Liver (tissue), 8 donors: ENCODE measurements at regions not wholly inside any gene's neighbourhood (a gene's known extent, or its start where the extent isn't known, plus 50 kb on each side); places are given as distances from the start of the nearest gene placed in this dataset.

Experiments used
- DNase-seq: peaks from one replicate; pipeline ENCODE4 v3.0.0-alpha.2; 2017; ENCODE audit warnings: low spot score
- H3K27ac ChIP-seq, 2 donors: one replicate each; pipeline ENCODE4 v1.7.0; 2013; ENCODE audit warnings: inconsistent platforms in 2 of 2, low read length in 2 of 2, control low read depth in 1 of 2, low read depth in 1 of 2, mild to moderate bottlenecking in 1 of 2
- H3K27me3 ChIP-seq, 4 donors: one replicate each; pipeline versions ENCODE4 v1.6.1 to v1.7.0; 2013; ENCODE audit warnings: low read length in 3 of 4, inconsistent platforms in 1 of 4, mild to moderate bottlenecking in 1 of 4, moderate library complexity in 1 of 4; ENCODE audit not compliant: control insufficient read depth in 4 of 4, insufficient read depth in 4 of 4
- H3K36me3 ChIP-seq, 4 donors: one replicate each; pipeline versions ENCODE4 v1.6.1 to v1.7.0; 2013; ENCODE audit warnings: low read length in 3 of 4, mild to moderate bottlenecking in 3 of 4, low read depth in 1 of 4, moderate library complexity in 1 of 4; ENCODE audit not compliant: control insufficient read depth in 4 of 4, insufficient read depth in 3 of 4
- H3K4me1 ChIP-seq, 4 donors: one replicate each; pipeline versions ENCODE4 v1.6.1 to v1.7.0; 2013; ENCODE audit warnings: low read length in 3 of 4, mild to moderate bottlenecking in 3 of 4, moderate library complexity in 1 of 4; ENCODE audit not compliant: control insufficient read depth in 4 of 4, insufficient read depth in 4 of 4
- H3K4me3 ChIP-seq, 3 donors: one replicate each; pipeline versions ENCODE4 v1.6.1 to v1.7.0; 2013; ENCODE audit warnings: low read length in 3 of 3, control low read depth in 1 of 3, low read depth in 1 of 3, mild to moderate bottlenecking in 1 of 3
- H3K9ac ChIP-seq, 2 donors: one replicate each; pipeline ENCODE4 v1.7.0; 2013; ENCODE audit warnings: low read length in 2 of 2, mild to moderate bottlenecking in 2 of 2, moderate library complexity in 2 of 2, control low read depth in 1 of 2, low read depth in 1 of 2
- H3K9me3 ChIP-seq, 4 donors: one replicate each; pipeline versions ENCODE4 v1.6.1 to v1.7.0; 2013; ENCODE audit warnings: low read length in 3 of 4; ENCODE audit not compliant: control insufficient read depth in 4 of 4
- CTCF ChIP-seq: fragments of 150-350 bp; IDR thresholded peaks from 2 replicates; pipeline ENCODE4 v1.5.1; 2017; ENCODE audit warnings: improper control_type of control experiment, low read depth, low read length; ENCODE audit not compliant: missing input control
- EGR1 ChIP-seq, 2 donors: IDR thresholded peaks; 2 replicates each; pipeline ENCODE4 v1.6.1; 2016 to 2018; ENCODE audit warnings: antibody characterized with exemption in 2 of 2, low read depth in 2 of 2
- FOXA1 ChIP-seq: IDR thresholded peaks from 2 replicates; pipeline ENCODE4 v1.6.1; 2016; ENCODE audit warnings: antibody characterized with exemption
- GABPA ChIP-seq, 2 donors: IDR thresholded peaks in 1 of 2; conservative IDR thresholded peaks in 1 of 2; 2 replicates each; pipeline ENCODE4 v1.6.1; 2016; ENCODE audit warnings: antibody characterized with exemption in 2 of 2, mild to moderate bottlenecking in 1 of 2, moderate library complexity in 1 of 2
- JUND ChIP-seq, 2 donors: IDR thresholded peaks; 2 replicates each; pipeline ENCODE4 v1.6.1; 2016; ENCODE audit warnings: antibody characterized with exemption in 2 of 2
- MAX ChIP-seq: IDR thresholded peaks from 2 replicates; pipeline ENCODE4 v1.6.1; 2016; ENCODE audit warnings: antibody characterized with exemption
- REST ChIP-seq: IDR thresholded peaks from 2 replicates; pipeline ENCODE4 v1.6.1; 2016; ENCODE audit warnings: antibody characterized with exemption, mild to moderate bottlenecking
- RXRA ChIP-seq, 2 donors: IDR thresholded peaks; 2 replicates each; pipeline ENCODE4 v1.6.1; 2017 to 2018; ENCODE audit warnings: antibody characterized with exemption in 2 of 2, mild to moderate bottlenecking in 1 of 2
- SP1 ChIP-seq: IDR thresholded peaks from 2 replicates; pipeline ENCODE4 v1.6.1; 2018; ENCODE audit warnings: antibody characterized with exemption, mild to moderate bottlenecking
- TAF1 ChIP-seq: conservative IDR thresholded peaks from 2 replicates; pipeline ENCODE4 v1.6.1; 2016; ENCODE audit warnings: antibody characterized with exemption, mild to moderate bottlenecking
- YY1 ChIP-seq: IDR thresholded peaks from 2 replicates; pipeline ENCODE4 v1.6.1; 2016; ENCODE audit warnings: antibody characterized with exemption, mild to moderate bottlenecking
- ZBTB33 ChIP-seq: IDR thresholded peaks from 2 replicates; pipeline ENCODE4 v1.6.1; 2016; ENCODE audit warnings: antibody characterized with exemption
- WGBS: extraction: QIAGEN DNeasy Blood & Tissue Kit; methylation state at CpG from one replicate; pipeline ENCODE4 v1.1.7; 2013; 5-methylcytosine and 5-hydroxymethylcytosine counted together
- donor health status: healthy.
- donor health status: healthy.
- donor health status: healthy.
- donor health status: healthy.
- donor health status: healthy.

- TF ChIP-seq JUND (IDR thresholded peaks at IDR 0.05) (no peak), GABPA (IDR thresholded peaks at IDR 0.05 in 1 of 2, conservative IDR thresholded peaks at IDR 0.05 in 1 of 2) (no peak), EGR1 (IDR thresholded peaks at IDR 0.05; ENCODE audit: low read depth in 2 of 2) (no peak), FOXA1 (no peak), YY1 (no peak), TAF1 (no peak), SP1 (no peak), REST (no peak), ZBTB33 (no peak), CTCF (no peak), MAX (no peak), RXRA (IDR thresholded peaks at IDR 0.05) (no peak)
- Histone ChIP-seq H3K4me3 (no peak overlapping the region), H3K36me3 (no peaks in the 10 kb centered on the region), H3K9ac (no peak overlapping the region), H3K27me3 (no peaks in the 10 kb centered on the region), H3K4me1 (no peaks in the 10 kb centered on the region), H3K9me3 (peaks cover 0 to 3% (median 0%) of the 10 kb centered on the region in 4 donors), H3K27ac (no peak overlapping the region)
- WGBS, result 65% methylated on average over 6 of the region's 6 CpGs
- no peak for DNase-seq
Measured at GRCh38 chr2:5039241-5039975, 652.8 kb upstream of the SOX11 start.

- 63% methylated on average over 3 of the region's 3 CpGs for WGBS
- DNase-seq, result no peak
- Histone ChIP-seq H3K9ac (no peak overlapping the region), H3K36me3 (no peaks in the 10 kb centered on the region), H3K4me3 (no peak overlapping the region), H3K27ac (no peak overlapping the region), H3K4me1 (no peaks in the 10 kb centered on the region), H3K9me3 (peaks cover 0 to 3% (median 0%) of the 10 kb centered on the region in 4 donors), H3K27me3 (no peaks in the 10 kb centered on the region)
- TF ChIP-seq CTCF, result no peak
- TF ChIP-seq REST, result no peak
Measured at GRCh38 chr2:5040571-5040970, 651.6 kb upstream of the SOX11 start.
